Gastroesophageal sphincter (tissue), 4 donors: ENCODE measurements at regions not wholly inside any gene's neighbourhood (a gene's known extent, or its start where the extent isn't known, plus 50 kb on each side); places are given as distances from the start of the nearest gene placed in this dataset.

Experiments
- ATAC-seq: fragments of 150-250 bp; one replicate; pipeline ENCODE4 v1.9.1; 2016; ENCODE audit warnings: mild to moderate bottlenecking, moderate library complexity
- H3K27ac ChIP-seq, 4 donors: fragments of 200-600 bp; sonication (generic) in 3 of 4; 1 replicate in 3 of 4; 2 replicates in 1 of 4; pipeline ENCODE4 v1.5.1; 2016 to 2019
- H3K27me3 ChIP-seq: fragments of 200-600 bp; sonication (generic); one replicate; pipeline ENCODE4 v1.5.1; 2019
- H3K36me3 ChIP-seq, 2 donors: fragments of 200-600 bp; sonication (generic); one replicate each; pipeline ENCODE4 v1.5.1; 2019; ENCODE audit warnings: control low read depth in 1 of 2
- H3K4me1 ChIP-seq, 3 donors: fragments of 200-600 bp; sonication (generic); 1 replicate in 2 of 3; 2 replicates in 1 of 3; pipeline ENCODE4 v1.5.1; 2016 to 2019; ENCODE audit warnings: control low read depth in 2 of 3
- H3K4me3 ChIP-seq, 2 donors: fragments of 200-600 bp; sonication (generic); one replicate each; pipeline ENCODE4 v1.5.1; 2019; ENCODE audit warnings: mild to moderate bottlenecking in 1 of 2, moderate library complexity in 1 of 2
- H3K9me3 ChIP-seq, 3 donors: fragments of 200-600 bp; sonication (generic); one replicate each; pipeline ENCODE4 v1.5.1; 2017 to 2019; ENCODE audit warnings: control low read depth in 2 of 3
- CTCF ChIP-seq, 4 experiments: fragments of 200-600 bp in 2 of 4; fragments of 450-650 bp in 2 of 4; sonication (generic) in 1 of 4; IDR thresholded peaks; one replicate each; pipeline ENCODE4 v1.5.1; 2017 to 2019; ENCODE audit warnings: antibody characterized with exemption in 4 of 4, mild to moderate bottlenecking in 2 of 4, moderate library complexity in 2 of 4
- EP300 ChIP-seq: sonication (generic); formaldehyde crosslinking; IDR thresholded peaks from one replicate; pipeline ENCODE4 v1.6.1; 2017; ENCODE audit warnings: antibody characterized with exemption, mild to moderate bottlenecking
- POLR2A ChIP-seq, 2 donors: fragments of 450-650 bp; IDR thresholded peaks; one replicate each; pipeline ENCODE4 v1.6.1; 2017; ENCODE audit warnings: antibody characterized with exemption in 2 of 2, mild to moderate bottlenecking in 2 of 2, moderate library complexity in 1 of 2
- POLR2AphosphoS5 ChIP-seq: sonication (generic); formaldehyde crosslinking; IDR thresholded peaks from one replicate; pipeline ENCODE4 v1.6.1; 2017; ENCODE audit warnings: antibody characterized with exemption
- WGBS, 2 donors: methylation state at CpG; one replicate each; pipeline ENCODE4 v1.1.5; 2018; ENCODE audit warnings: low coverage in 1 of 2; 5-methylcytosine and 5-hydroxymethylcytosine counted together

- ATAC-seq = no peak
- H3K4me1 ChIP-seq = peaks cover 0 to 15% (median 0%) of the 10 kb centered on the region in 3 donors
- H3K9me3 ChIP-seq = no peaks in the 10 kb centered on the region
- no peaks in the 10 kb centered on the region for H3K36me3 ChIP-seq
- peak overlapping the region; percentile 3 to 30 for H3K4me3 ChIP-seq
- no peak overlapping the region for H3K27ac ChIP-seq
- 5% methylated on average over 3 of the region's 3 CpGs for WGBS, 2 donors
- TF ChIP-seq EP300 = no peak
- no peak for TF ChIP-seq POLR2AphosphoS5
- no peak for TF ChIP-seq CTCF (IDR thresholded peaks at IDR 0.05)
- TF ChIP-seq POLR2A (IDR thresholded peaks at IDR 0.05) = no peak
- no peaks in the 10 kb centered on the region for H3K27me3 ChIP-seq
Observed at GRCh38 chr21:17003763-17004373, 509.0 kb upstream of the CXADR start.

DNA sequence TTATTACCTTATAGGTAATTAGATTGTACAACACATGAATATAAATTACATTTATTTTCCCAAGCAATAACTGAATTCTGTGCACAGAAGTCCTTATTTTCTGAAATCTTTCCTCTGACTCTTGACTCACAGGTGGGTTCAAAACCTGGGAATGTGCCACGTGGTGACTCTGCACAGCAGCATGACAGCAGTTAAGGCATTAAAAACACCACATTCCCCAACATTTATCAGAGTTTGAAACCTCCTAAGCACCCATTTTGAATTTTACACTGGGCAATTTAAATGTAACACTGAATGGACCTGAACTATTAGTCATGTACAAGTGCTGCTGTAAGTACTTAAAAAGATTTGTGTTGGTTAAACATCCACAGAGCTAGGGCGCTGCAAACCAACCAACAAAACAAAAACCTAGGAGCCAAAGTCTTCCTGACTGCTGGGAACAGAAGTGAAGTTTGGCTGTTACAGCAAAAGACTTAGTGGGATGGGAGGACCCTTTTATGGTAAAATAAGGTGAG is 480.6 kb upstream of the CXADR start:
- H3K36me3 ChIP-seq = no peaks in the 10 kb centered on the region
- no peak overlapping the region for H3K27ac ChIP-seq
- no peak for ATAC-seq
- no peaks in the 10 kb centered on the region for H3K4me1 ChIP-seq
- H3K27me3 ChIP-seq = no peaks in the 10 kb centered on the region
- WGBS, 2 donors = 57 to 59% methylated on average over 1 to 2 of the region's 2 CpGs
- peaks cover 0 to 10% (median 0%) of the 10 kb centered on the region in 3 donors for H3K9me3 ChIP-seq
- H3K4me3 ChIP-seq = no peak overlapping the region
- TF ChIP-seq EP300 (no peak), POLR2A (IDR thresholded peaks at IDR 0.05) (no peak)

DNA sequence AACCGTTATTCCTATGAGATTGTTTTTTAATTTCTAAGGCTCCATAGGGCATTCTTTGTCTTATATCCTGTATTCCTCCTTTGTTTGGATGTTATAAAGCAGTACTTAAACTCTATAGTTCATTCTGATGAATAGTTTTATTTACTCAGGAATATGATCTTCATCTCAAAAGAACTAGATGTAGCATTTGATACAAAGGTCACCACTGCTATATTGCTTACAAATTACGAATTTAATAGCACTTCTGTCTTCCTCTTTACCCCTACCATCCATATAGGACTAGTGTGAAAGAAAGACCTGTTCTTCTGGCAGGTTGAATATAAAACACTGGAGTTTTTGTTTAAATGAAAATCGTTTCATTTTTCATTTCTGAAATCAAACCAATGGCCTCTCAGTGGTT is 468.1 kb upstream of the CXADR start:
- WGBS, 2 donors = 74 to 77% methylated on average over 3 of the region's 3 CpGs
- Histone ChIP-seq H3K4me3 (no peak overlapping the region), H3K9me3 (peaks cover 0 to 3% (median 0%) of the 10 kb centered on the region in 3 donors), H3K27me3 (no peaks in the 10 kb centered on the region), H3K4me1 (no peaks in the 10 kb centered on the region), H3K36me3 (no peaks in the 10 kb centered on the region), H3K27ac (no peak overlapping the region)
- TF ChIP-seq CTCF (IDR thresholded peaks at IDR 0.05) = no peak
- no peak for TF ChIP-seq EP300
- no peak for TF ChIP-seq POLR2AphosphoS5
- no peak for TF ChIP-seq POLR2A (IDR thresholded peaks at IDR 0.05)
- ATAC-seq = no peak

DNA sequence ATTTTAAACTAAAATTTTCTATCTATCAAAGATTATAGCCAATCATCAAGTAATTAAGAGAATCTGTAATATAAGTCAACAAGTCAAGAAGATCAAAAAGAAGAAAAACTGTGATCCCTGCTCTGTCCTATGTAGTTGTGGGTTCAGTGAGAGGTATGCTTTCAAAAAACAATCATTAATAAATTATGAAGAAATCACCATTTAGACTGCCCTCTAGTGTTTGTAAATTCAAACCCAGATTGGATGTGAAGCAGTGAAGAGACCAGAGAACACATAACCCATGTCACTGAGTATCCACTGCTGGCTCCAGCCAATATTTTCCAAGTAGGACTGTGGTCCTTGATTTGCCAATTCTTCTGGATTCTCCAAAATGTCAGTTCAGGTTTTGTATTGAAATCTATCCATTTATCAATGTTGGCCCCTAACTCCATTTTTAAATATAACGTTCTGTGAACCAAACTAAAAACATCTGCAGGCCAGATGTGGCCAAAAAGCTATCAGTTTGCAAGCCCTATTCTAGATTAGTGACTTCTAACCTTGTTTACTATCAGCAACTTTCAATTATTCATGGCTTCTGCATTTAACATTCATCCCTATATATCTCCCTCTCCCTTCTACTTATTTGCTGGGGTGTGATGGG is 467.5 kb upstream of the CXADR start:
- Histone ChIP-seq H3K4me1 (no peaks in the 10 kb centered on the region), H3K9me3 (peaks cover 0 to 3% (median 0%) of the 10 kb centered on the region in 3 donors), H3K36me3 (no peaks in the 10 kb centered on the region), H3K4me3 (no peak overlapping the region), H3K27me3 (no peaks in the 10 kb centered on the region), H3K27ac (no peak overlapping the region)
- ATAC-seq = no peak
- WGBS, 2 donors = 0 to 11% methylated on average over 1 of the region's 1 CpG
- TF ChIP-seq POLR2AphosphoS5 = no peak
- TF ChIP-seq CTCF (IDR thresholded peaks at IDR 0.05) = peak in 3 of 4 experiments; percentile 28 to 56 (median 39)

DNA sequence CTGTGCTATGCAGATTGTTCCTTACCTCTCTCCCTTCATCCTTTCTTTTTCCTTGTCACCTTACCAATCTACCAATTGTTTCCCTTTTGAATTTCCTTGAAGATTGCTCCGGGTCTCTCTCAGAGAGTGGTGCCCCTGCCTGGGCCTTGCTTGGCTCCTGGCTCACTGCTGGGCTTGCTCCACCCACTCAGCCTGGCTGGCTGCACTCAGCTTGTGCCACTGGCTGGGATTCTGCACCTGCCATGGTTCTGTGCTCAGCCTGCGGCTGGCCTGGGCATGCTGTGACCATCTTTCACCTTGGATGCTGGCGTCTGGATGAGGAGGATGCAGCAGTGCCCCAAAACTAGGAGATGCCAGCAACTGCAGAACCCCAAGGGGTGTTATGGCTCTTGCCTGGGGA is 463.9 kb upstream of the CXADR start:
- Histone ChIP-seq H3K4me3 (no peak overlapping the region), H3K4me1 (no peaks in the 10 kb centered on the region), H3K36me3 (no peaks in the 10 kb centered on the region), H3K9me3 (peaks cover 0 to 3% (median 0%) of the 10 kb centered on the region in 3 donors), H3K27ac (no peak overlapping the region), H3K27me3 (no peaks in the 10 kb centered on the region)
- ATAC-seq = no peak
- no peak for TF ChIP-seq POLR2A (IDR thresholded peaks at IDR 0.05)
- TF ChIP-seq EP300 = no peak
- TF ChIP-seq CTCF (IDR thresholded peaks at IDR 0.05) = no peak
- no peak for TF ChIP-seq POLR2AphosphoS5
- WGBS, 2 donors = 80 to 100% methylated on average over 1 of the region's 3 CpGs
